Left renal cortex interstitium (tissue), 4 donors: ENCODE measurements at regions not wholly inside any gene's neighbourhood (a gene's known extent, or its start where the extent isn't known, plus 50 kb on each side); places are given as distances from the start of the nearest gene placed in this dataset.
"Not testable (repeated sequence)": the region's sequence is repeated elsewhere in the genome, so short reads cannot be mapped to it uniquely, and the experiment has no call there.

ENCODE experiments used
- DNase-seq, 4 donors: peaks; one replicate each; pipeline ENCODE4 v3.0.0-alpha.2; 2013; ENCODE audit warnings: low read depth in 4 of 4, low spot score in 2 of 4, missing footprints in 1 of 4

DNA sequence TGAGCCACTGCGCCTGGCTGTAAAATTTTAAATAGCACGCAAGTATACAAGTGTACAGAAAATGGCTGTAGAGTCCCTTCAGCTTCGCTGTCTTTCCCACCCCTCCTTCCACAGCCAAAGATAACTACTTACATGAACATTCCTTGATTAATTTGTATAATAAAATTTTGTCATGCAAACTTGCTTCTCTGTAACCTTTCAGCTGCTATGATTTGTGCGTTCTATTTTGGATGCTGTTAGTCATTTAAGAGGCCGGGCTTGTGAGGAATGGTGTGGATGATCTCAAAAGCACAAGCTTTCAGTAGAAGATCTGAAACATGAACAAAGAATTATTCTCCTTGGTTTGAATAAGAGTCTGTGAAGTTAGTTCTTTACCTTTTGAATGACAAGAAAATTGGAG lies 115.0 kb upstream of the TLE1 start:
- DNase-seq, result peak in 1 of 4 donors; percentile 48

DNA sequence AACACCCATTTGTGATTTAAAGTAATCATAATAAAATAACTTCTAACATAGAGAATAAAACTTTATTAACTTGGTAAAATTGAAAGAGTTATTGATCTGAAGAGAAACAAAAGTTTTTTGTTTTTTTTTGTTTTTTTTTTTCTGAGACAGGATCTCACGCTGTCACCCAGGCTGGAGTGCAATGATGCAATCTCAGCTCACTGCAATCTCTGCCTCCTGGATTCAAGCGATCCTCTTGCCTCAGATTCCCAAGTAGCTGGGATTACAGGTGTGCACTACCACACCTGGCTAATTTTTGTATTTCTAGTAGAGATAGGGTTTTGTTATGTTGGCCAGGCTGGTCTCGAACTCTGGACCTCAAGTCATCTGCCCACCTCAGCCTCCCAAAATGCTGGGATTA lies 116.5 kb upstream of the SPATA31D4 start:
- DNase-seq, result not testable (repeated sequence)

DNA sequence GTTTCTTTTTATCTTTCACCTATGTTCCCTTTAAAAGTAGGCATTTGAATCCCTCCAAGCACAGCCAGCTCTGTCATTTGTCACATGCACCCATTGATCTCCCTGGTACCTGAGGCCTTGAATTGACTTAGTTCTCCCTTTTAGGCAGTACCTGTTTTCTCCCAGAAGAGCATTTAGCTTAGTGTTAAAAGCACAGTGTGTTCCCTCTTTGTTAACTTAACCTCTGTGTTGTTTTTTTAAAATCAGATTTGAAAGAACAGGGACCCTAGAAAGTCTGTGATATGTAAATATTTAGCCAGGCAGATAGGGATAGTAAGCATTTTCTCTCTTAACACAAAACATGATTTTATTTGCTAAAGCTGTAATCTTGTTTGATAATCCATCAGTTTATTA lies 113.8 kb upstream of the SPATA31D4 start:
- no peak for DNase-seq

DNA sequence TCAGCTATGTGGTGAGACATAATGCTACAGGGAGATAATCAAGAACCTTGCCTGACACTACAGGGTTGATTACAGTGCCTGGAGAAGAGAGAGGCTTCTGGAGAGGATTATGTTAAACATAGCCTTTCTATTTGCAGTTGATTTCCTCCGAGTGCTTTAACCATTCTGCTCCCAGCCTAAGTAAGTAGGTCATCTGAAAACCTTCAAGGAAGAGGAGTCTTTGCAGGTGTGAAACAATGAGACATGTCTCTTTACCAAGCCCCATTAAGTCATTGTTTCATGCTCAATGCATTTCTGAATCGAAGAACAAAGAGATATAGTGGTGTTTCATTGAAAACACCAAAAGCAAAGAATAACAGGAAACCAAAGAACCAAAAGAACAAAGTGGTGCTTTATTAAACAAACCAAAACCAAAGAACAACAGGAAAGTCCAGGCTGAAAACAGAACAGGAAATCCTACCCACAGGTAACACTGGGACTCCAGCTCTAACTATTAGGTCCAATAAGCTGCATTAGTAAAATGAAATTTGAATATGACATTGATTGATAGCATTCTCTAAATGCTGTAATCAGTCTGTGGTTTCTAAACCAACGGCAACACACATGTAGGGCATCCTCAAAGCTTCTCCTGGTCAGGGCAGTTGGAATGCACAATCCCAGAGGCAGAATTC lies 113.3 kb upstream of the SPATA31D4 start:
- no peak for DNase-seq

DNA sequence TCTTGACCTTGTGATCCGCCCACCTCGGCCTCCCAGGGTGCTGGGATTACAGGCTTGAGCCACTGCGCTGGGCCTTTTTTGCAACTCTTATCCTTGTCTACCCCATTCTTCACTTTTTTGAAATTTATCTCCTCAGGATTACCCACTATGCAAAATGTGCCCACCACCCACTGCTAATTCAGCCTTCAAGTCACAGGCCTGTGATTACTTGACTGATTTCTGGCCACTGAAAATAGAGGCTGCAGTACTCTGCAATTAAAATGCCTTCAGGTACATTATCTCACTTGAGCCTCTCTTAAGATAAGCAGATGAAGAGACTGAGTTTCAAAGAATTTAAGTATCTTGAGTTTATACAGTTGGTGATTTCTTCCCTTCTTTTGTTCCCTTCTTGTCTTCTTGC lies 112.4 kb upstream of the SPATA31D4 start:
- no peak for DNase-seq

DNA sequence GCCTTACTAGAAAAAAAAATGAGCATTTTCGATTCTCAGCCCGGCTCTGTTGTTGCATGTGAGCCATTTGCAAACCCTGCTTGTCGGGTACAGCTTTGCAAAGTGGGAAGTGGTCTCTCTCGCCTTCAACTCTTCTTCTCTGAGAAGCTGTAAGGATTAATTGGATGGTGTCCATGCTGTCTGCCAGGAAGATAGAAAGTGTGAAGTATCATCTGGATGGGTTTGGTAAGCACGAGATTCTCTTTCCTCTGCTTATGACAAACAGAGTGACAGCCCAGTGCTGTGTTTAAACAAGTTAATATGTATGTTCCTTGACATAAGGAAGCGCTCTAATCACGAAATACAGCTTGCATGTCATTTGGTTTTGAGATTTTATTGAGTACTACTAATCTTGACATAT lies 109.1 kb upstream of the SPATA31D4 start:
- DNase-seq, result no peak

DNA sequence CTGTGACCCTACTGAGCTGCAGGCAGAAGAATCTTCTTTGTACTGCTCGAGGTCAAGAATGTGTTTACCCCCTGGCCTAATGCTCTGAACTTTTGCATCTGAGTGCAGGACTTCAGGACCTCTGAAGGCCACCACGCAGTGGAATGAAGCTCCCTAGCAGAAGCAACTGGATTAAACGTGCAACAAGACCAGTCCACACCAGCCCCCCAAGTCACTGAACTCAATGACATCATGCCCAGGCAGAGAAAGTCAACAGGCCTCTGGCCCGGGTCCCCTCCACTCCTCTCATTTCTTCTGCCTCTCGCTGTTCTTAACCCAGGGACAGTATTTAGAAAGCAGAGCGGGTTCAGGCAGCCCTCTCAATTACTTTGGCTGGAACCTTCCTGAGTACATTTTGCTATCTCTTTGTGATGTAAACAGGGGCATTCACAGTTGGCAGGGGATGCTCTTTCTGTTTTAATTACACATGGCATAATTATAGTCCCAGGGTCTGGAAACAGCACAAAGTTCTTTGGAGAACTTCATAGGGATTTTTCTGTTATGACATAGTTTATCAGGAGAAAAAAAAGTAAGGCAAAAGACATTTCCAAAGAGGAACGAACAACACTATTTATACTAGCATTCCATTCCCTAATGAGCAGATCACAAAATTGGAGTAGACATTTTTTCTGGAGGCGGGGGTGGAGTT lies 108.2 kb upstream of the SPATA31D4 start:
- DNase-seq, result no peak

DNA sequence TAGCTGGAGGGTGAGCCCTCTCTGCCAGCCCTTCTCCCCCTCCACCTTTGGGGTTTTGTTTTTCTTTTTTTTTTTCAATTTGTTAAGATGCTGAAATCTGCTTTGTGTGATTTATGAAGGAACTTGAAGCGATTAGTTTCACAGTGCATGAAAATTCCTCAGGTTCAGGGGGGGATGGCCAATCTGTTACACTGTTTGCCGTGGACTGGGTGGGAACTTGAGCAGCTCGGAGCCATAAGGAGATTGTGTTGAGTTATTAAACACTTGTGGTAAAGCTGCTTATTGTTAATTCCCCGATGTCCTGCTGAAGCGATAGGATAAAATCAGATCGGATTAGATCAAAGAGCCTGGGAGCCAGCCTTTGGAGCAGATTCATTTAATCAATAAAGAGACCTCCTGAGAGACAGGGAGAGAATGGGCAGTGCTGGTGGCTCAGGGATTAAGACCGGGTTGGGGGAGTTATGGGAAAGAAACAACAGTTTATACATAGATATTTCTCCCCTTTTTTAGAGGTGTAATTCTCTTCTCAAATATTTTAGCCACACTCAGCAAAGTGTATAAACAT lies 105.8 kb upstream of the SPATA31D4 start:
- no peak for DNase-seq

DNA sequence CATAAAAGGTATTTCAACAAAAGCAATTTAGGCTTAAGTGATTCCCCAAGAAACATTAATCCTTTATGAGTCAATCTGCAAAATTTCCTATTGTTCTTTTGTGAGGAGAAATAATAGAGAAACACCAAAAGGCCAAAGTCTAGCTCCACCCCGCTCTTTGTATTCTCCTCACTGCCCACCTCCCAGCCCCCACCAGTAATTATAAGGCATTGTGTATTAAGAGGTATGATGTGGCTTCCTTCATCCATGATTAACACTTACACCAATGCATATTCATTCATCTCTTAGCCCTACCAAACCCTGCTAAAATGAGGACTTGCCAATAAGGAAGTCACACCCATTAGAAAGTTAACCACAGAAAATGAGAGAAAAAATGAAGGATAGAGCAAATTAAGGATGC lies 105.3 kb upstream of the SPATA31D4 start:
- no peak for DNase-seq

DNA sequence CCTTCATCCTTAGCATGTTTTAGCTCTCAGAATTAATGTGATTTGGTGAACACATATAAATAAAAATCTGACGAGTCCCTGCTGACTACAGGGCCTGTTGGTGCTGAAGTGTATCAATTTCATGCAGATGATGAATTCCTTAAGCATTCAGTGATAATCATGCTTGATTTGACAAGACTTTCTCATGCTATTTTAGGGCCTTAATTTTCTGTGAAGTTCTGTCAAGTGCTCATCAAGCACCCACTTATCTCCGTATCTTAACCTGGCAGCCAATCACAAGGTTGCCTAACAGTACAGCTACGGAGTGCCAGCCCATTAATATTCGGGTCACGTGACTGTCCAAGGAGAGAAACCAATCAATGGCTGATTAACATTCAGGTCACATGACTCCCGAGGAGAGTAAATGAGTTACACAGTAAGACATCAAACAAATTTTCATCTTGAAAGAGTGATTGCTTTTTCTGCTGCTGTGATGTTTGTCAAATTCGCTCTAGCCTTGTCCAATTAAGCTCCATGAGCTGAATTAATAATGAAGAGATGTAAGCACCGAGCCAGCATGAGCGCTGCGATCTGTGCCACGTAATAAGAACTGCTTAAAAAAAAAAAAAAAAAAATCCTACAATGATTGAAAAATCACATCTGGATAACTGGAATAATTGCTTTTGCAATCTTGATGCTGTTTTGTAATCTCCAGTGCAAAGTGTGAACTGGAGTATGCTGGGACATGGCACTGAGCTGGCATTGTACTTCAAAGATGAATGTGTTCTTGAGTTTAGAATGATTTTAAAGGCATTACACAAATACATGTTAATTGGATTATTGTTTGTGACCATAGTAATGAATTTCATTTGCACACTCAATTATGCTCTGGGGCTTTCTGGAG lies 104.3 kb upstream of the SPATA31D4 start:
- DNase-seq, result no peak

DNA sequence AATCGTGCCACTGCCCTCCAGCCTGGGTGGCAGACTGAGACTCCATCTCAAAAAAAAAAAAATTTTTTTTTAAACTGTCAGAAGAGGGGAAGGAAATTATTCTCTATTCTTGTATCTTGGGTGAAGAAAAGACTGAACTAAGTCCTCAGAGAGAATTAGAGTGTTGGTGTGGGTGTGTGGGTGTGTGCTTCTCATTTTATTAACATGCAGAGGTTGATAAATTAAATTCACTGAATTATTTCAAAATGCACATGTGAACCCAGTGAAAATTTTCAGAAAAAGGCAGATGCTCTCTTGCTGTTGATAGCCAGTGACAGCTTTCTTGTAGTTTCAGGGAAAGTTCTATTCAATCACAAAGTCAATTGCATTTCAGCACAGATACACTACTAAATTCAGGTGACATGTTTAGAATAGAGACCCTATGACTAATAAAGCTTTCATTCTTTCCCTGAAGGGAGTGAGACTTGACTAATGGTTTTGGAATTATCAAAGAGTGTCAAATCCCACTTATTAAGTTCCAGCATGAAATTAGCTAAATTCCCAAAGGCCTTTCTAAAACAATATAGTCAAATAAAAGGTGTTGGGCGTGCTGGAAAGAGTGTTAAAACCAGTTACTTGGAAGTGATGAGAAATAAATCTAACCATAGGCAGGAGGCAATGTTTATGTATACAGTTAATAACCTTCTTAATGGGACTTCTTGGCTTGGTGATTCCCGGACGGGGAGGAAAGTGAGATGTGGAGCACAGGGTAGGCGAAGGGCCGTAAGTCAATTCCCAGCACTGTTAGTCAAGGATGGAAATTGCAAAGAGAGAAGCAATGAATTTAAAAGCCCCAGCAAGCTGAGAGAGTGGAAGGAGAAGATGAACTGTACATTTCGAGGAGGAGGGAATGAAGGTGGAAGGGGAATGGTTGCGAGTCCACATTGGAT lies 103.2 kb upstream of the SPATA31D4 start:
- no peak for DNase-seq

DNA sequence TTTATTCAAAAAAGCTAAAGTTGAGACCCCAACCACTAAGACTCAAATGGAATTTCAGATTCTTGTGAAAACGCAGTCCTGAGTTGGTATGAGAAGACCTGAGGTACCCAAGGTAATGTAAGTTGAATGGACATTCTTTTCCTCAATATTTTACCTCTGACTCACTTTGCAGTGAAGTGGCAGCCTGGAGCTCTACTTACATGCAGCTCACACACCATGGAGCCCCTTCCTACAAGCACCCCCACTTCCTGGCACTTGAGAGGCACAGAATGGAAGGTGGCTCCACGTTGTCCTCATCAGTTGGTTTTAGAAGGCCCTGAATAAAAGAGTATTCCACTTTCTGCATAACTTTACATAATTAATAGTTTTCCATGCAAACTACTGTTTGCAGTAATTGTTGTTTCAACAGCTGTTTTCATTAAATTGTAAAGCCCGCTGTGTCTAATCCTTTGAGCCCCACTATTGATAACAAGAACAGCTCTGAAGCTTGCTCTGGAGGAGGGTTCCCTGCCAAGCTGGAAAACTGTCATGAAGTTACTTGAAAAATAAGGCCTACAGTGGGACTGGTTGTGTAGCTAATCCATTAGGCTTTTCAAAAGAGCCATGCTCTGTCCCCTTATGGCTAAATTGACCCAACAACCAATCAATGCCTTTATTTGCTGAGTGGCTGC lies 102.2 kb upstream of the SPATA31D4 start:
- no peak for DNase-seq

DNA sequence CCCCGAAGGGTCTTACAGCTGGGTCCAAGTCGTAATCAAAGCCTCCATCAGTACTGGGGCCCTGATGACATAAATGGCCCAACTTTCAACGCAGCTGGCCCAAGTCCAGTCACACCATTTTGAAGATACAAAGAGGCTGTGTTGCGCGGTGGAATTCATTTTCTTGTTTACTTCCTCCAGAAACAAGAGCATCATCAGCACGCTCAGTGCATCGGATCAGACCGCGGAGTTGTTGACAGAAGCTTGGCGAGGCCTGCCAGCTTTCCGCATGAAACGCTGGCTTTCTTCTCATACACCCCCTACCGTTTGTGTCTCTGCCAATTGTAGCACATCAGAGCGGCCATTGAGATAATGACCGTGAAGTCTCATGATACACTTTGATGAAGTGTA lies 101.7 kb upstream of the SPATA31D4 start:
- DNase-seq, result no peak

DNA sequence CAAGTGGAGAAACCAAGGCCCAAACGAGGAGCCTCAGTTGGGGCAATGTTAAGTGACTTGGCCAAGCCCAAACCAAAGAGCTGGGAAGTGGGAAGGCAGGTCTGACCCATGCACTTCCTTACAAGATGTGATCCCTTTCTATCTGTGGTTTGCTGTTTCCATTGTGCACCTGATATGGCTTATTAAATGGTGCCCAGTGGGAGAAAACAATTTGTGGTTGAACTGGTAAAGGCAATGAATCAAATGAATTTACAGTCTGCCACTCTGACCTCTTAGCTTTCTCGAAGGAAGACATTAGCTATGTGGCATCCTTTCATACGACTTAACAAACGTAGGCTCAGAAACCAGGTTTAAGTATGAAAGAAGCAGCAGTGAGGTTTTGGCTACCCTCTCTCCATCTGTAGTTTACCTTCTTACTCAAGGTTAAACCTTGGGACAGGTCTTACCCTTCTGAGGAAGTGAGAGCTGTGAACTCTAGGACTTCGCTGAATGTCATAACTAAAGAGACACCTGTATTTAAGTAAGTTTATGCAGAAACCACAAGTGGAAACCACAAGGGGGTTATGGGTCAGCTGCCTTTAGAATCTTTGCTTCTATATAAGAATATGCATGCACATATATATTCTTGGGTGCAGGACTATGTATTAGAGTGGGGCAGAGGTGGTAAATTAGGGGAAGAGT lies 100.5 kb upstream of the SPATA31D4 start:
- DNase-seq, result no peak

DNA sequence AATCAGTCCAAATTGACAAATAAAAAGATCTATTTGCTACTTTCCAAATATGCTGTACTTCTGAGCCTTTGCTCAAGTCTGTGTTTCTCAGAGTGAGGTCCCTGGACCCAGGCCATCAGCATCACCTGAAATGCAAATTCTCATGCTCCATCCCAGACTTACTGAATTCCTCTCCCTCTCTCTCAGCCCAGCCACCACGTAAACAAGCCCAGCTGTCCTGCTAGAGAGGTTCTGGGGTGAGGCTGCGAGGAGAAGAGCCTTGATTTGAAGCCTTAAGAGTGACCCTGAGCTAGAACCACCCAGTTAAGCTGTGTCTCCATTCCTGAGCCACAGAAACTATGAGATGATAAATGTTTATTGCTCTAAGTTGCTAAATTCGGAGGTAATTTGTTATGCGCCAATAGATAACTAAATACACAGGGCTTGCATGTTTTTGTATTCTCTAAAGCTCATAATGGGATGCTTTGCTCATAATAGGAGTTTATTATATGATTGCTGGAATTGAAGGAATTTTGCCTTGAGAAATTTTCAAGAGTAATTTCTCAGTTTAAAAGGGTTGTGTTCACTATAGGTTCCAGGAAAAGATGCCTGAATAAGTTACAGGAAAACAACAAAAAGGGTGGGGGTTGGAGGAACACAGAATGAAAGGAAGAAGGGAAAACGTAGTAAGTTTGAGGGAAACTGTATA lies 98.9 kb upstream of the SPATA31D4 start:
- no peak for DNase-seq

DNA sequence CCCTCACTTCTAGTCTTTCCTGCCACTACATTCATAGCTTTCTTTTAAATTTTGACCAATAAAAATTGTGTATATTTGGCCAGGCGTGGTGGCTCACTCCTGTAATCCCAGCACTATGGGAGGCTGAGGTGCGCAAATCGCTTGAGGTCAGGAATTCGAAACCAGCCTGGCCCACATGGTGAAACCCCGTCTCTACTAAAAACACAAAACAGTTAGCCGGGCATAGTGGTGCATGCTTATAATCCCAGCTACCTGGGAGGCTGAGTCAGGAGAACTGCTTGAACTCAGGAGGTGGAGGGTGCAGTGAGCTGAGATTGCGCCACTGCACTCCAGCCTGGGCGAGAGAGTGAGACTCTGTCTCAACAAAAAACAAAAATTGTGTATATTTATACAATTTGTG lies 97.8 kb upstream of the SPATA31D4 start:
- DNase-seq, result not testable (repeated sequence)

DNA sequence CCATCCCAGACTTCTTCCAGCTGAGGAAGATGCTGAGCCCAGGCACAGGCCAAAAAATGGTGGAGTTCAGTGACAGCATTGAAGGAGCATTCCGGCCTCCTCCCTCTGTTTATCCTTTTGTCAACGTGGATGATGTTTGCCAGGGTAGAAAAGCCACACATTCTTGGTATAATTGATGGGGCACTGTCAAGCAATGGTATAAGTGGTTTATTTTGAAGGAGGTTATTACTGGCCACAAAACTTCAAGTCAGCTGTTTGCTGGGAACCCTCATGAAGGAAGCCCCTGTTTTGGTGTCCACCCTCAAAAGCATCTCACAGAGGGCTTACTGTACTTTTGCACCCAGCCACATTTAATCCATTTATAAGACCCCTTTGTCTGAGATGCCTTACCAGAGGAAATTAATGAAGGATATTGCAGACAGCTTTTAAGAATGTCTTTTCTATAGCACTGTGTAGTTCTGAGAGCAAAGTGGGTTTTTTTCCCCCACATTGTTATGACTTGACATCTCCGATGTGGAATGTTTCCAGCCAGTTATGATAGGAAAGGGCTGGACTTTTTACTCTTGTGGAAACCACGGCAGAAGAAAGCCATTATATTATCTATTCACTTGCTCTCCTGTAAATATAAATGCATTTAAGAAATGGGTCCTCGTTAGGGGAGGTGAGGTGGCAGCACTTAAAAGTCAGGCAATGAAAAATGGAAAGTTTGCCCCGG lies 95.5 kb upstream of the SPATA31D4 start:
- no peak for DNase-seq
